SK-N-MC (cell line): ENCODE measurements at regions not wholly inside any gene's neighbourhood (a gene's known extent, or its start where the extent isn't known, plus 50 kb on each side); places are given as distances from the start of the nearest gene placed in this dataset.

Experiments
- EZH2 ChIP-seq: fragments of 200-600 bp; sonication (generic); IDR thresholded peaks from one replicate; pipeline ENCODE4 v1.6.1; 2017; ENCODE audit warnings: antibody characterized with exemption
- FOXP2 ChIP-seq: optimal IDR thresholded peaks from 2 replicates; pipeline ENCODE3; 2011; ENCODE audit warnings: mild to moderate bottlenecking, moderate library complexity; ENCODE audit not compliant: insufficient read depth; ENCODE audit errors: extremely low read length, control extremely low read depth
- POLR2AphosphoS5 ChIP-seq: IDR thresholded peaks from 2 replicates; pipeline ENCODE4 v1.6.1; 2012; ENCODE audit warnings: mild to moderate bottlenecking, low read depth, low read length, borderline replicate concordance

- TF ChIP-seq EZH2 (no peak), POLR2AphosphoS5 (no peak), FOXP2 (no peak)
These were observed 546.1 kb downstream of the BUD13 start for GRCh38 chr11:116226731-116227130.
